ENCODE measurements at regions not wholly inside any gene's neighbourhood (a gene's known extent, or its start where the extent isn't known, plus 50 kb on each side); places are given as distances from the start of the nearest gene placed in this dataset.
A peak's percentile ranks its signal among the peaks of the same experiment; 100 is the strongest.

GRCh38 chr13:33582121-33582520 lies 235.8 kb upstream of the RFC3 start:
- no peak overlapping the region for H3K4me3 ChIP-seq (ENCODE audit: low read depth, low read length)
- H3K27ac ChIP-seq (ENCODE audit: low read depth, low read length): no peak overlapping the region
- H3K27me3 ChIP-seq (ENCODE audit: control insufficient read depth, insufficient read depth, low read length): no peaks in the 10 kb centered on the region
- H3K4me1 ChIP-seq (ENCODE audit: control insufficient read depth, insufficient read depth, low read length): no peaks in the 10 kb centered on the region
- H3K9me3 ChIP-seq (ENCODE audit: control insufficient read depth, insufficient read depth, low read length): no peaks in the 10 kb centered on the region
- DNase-seq (ENCODE audit: low read depth in 4 of 6, low spot score in 6 of 6): no peak
- 86% methylated on average over 2 of the region's 4 CpGs for WGBS (ENCODE audit: insufficient coverage)
- no peaks in the 10 kb centered on the region for H3K36me3 ChIP-seq (ENCODE audit: control insufficient read depth, insufficient read depth, low read length)

- DNase-seq (ENCODE audit: low read depth in 4 of 6, low spot score in 6 of 6): no peak
- WGBS (ENCODE audit: insufficient coverage): 94% methylated on average over 2 of the region's 2 CpGs
- Histone ChIP-seq H3K27ac (ENCODE audit: low read depth, low read length) (no peak overlapping the region), H3K27me3 (ENCODE audit: control insufficient read depth, insufficient read depth, low read length) (no peaks in the 10 kb centered on the region), H3K4me3 (ENCODE audit: low read depth, low read length) (no peak overlapping the region), H3K36me3 (ENCODE audit: control insufficient read depth, insufficient read depth, low read length) (no peaks in the 10 kb centered on the region), H3K4me1 (ENCODE audit: control insufficient read depth, insufficient read depth, low read length) (no peaks in the 10 kb centered on the region), H3K9me3 (ENCODE audit: control insufficient read depth, insufficient read depth, low read length) (no peaks in the 10 kb centered on the region)
Observed at GRCh38 chr13:33583398-33583797, 234.6 kb upstream of the RFC3 start.

GRCh38 chr13:33590936-33591335 lies 227.0 kb upstream of the RFC3 start:
- Histone ChIP-seq H3K9me3 (ENCODE audit: control insufficient read depth, insufficient read depth, low read length) (no peaks in the 10 kb centered on the region), H3K27me3 (ENCODE audit: control insufficient read depth, insufficient read depth, low read length) (no peaks in the 10 kb centered on the region), H3K4me3 (ENCODE audit: low read depth, low read length) (no peak overlapping the region), H3K36me3 (ENCODE audit: control insufficient read depth, insufficient read depth, low read length) (no peaks in the 10 kb centered on the region), H3K27ac (ENCODE audit: low read depth, low read length) (no peak overlapping the region), H3K4me1 (ENCODE audit: control insufficient read depth, insufficient read depth, low read length) (no peaks in the 10 kb centered on the region)
- 93% methylated on average over 3 of the region's 6 CpGs for WGBS (ENCODE audit: insufficient coverage)
- no peak for DNase-seq (ENCODE audit: low read depth in 4 of 6, low spot score in 6 of 6)

GRCh38 chr13:33606692-33607091 lies 211.3 kb upstream of the RFC3 start:
- peak in 2 of 6 donors; percentile 48 to 60 for DNase-seq (ENCODE audit: low read depth in 4 of 6, low spot score in 6 of 6)
- no peak overlapping the region for H3K27ac ChIP-seq (ENCODE audit: low read depth, low read length)
- peaks cover 8% of the 10 kb centered on the region for H3K9me3 ChIP-seq (ENCODE audit: control insufficient read depth, insufficient read depth, low read length)
- H3K4me1 ChIP-seq (ENCODE audit: control insufficient read depth, insufficient read depth, low read length): peaks cover 14% of the 10 kb centered on the region
- WGBS (ENCODE audit: insufficient coverage): 30% methylated on average over 5 of the region's 7 CpGs
- H3K36me3 ChIP-seq (ENCODE audit: control insufficient read depth, insufficient read depth, low read length): no peaks in the 10 kb centered on the region
- H3K27me3 ChIP-seq (ENCODE audit: control insufficient read depth, insufficient read depth, low read length): no peaks in the 10 kb centered on the region
- H3K4me3 ChIP-seq (ENCODE audit: low read depth, low read length): no peak overlapping the region

- Histone ChIP-seq H3K27ac (ENCODE audit: low read depth, low read length) (peak overlapping the region; percentile 95), H3K36me3 (ENCODE audit: control insufficient read depth, insufficient read depth, low read length) (no peaks in the 10 kb centered on the region), H3K27me3 (ENCODE audit: control insufficient read depth, insufficient read depth, low read length) (no peaks in the 10 kb centered on the region), H3K9me3 (ENCODE audit: control insufficient read depth, insufficient read depth, low read length) (no peaks in the 10 kb centered on the region), H3K4me3 (ENCODE audit: low read depth, low read length) (peak overlapping the region; percentile 20), H3K4me1 (ENCODE audit: control insufficient read depth, insufficient read depth, low read length) (peaks cover 38% of the 10 kb centered on the region)
- DNase-seq (ENCODE audit: low read depth in 4 of 6, low spot score in 6 of 6): peak; percentile 49 to 82 (median 64)
- 21% methylated on average over 13 of the region's 27 CpGs for WGBS (ENCODE audit: insufficient coverage)
Observed at GRCh38 chr13:33610438-33611120, 207.4 kb upstream of the RFC3 start.

GRCh38 chr13:33611121-33611805 lies 206.7 kb upstream of the RFC3 start:
- Histone ChIP-seq H3K36me3 (ENCODE audit: control insufficient read depth, insufficient read depth, low read length) (no peaks in the 10 kb centered on the region), H3K27me3 (ENCODE audit: control insufficient read depth, insufficient read depth, low read length) (no peaks in the 10 kb centered on the region), H3K27ac (ENCODE audit: low read depth, low read length) (peak overlapping the region; percentile 95), H3K4me3 (ENCODE audit: low read depth, low read length) (peak overlapping the region; percentile 20), H3K4me1 (ENCODE audit: control insufficient read depth, insufficient read depth, low read length) (peaks cover 38% of the 10 kb centered on the region), H3K9me3 (ENCODE audit: control insufficient read depth, insufficient read depth, low read length) (no peaks in the 10 kb centered on the region)
- 25% methylated on average over 9 of the region's 14 CpGs for WGBS (ENCODE audit: insufficient coverage)
- DNase-seq (ENCODE audit: low read depth in 4 of 6, low spot score in 6 of 6): peak; percentile 67 to 94 (median 82)

GRCh38 chr13:33612641-33613638 lies 205.0 kb upstream of the RFC3 start:
- no peak for DNase-seq (ENCODE audit: low read depth in 4 of 6, low spot score in 6 of 6)
- Histone ChIP-seq H3K4me3 (ENCODE audit: low read depth, low read length) (no peak overlapping the region), H3K4me1 (ENCODE audit: control insufficient read depth, insufficient read depth, low read length) (peaks cover 38% of the 10 kb centered on the region), H3K36me3 (ENCODE audit: control insufficient read depth, insufficient read depth, low read length) (no peaks in the 10 kb centered on the region), H3K27me3 (ENCODE audit: control insufficient read depth, insufficient read depth, low read length) (no peaks in the 10 kb centered on the region), H3K27ac (ENCODE audit: low read depth, low read length) (no peak overlapping the region), H3K9me3 (ENCODE audit: control insufficient read depth, insufficient read depth, low read length) (no peaks in the 10 kb centered on the region)
- WGBS (ENCODE audit: insufficient coverage): 91% methylated on average over 2 of the region's 4 CpGs

GRCh38 chr13:33615436-33615835 lies 202.5 kb upstream of the RFC3 start:
- WGBS (ENCODE audit: insufficient coverage): no CpG with 5 or more reads among the region's 2 CpGs
- Histone ChIP-seq H3K27me3 (ENCODE audit: control insufficient read depth, insufficient read depth, low read length) (no peaks in the 10 kb centered on the region), H3K4me3 (ENCODE audit: low read depth, low read length) (no peak overlapping the region), H3K36me3 (ENCODE audit: control insufficient read depth, insufficient read depth, low read length) (no peaks in the 10 kb centered on the region), H3K27ac (ENCODE audit: low read depth, low read length) (no peak overlapping the region), H3K4me1 (ENCODE audit: control insufficient read depth, insufficient read depth, low read length) (peaks cover 32% of the 10 kb centered on the region), H3K9me3 (ENCODE audit: control insufficient read depth, insufficient read depth, low read length) (no peaks in the 10 kb centered on the region)
- DNase-seq (ENCODE audit: low read depth in 4 of 6, low spot score in 6 of 6): peak in 2 of 6 donors; percentile 57 to 79

- WGBS (ENCODE audit: insufficient coverage): no CpG with 5 or more reads among the region's 2 CpGs
- Histone ChIP-seq H3K9me3 (ENCODE audit: control insufficient read depth, insufficient read depth, low read length) (no peaks in the 10 kb centered on the region), H3K27me3 (ENCODE audit: control insufficient read depth, insufficient read depth, low read length) (no peaks in the 10 kb centered on the region), H3K4me3 (ENCODE audit: low read depth, low read length) (no peak overlapping the region), H3K27ac (ENCODE audit: low read depth, low read length) (no peak overlapping the region), H3K4me1 (ENCODE audit: control insufficient read depth, insufficient read depth, low read length) (peaks cover 25% of the 10 kb centered on the region), H3K36me3 (ENCODE audit: control insufficient read depth, insufficient read depth, low read length) (no peaks in the 10 kb centered on the region)
- no peak for DNase-seq (ENCODE audit: low read depth in 4 of 6, low spot score in 6 of 6)
Observed at GRCh38 chr13:33616130-33616529, 201.8 kb upstream of the RFC3 start.
